Heart right ventricle (tissue), 16 donors: ENCODE measurements at regions not wholly inside any gene's neighbourhood (a gene's known extent, or its start where the extent isn't known, plus 50 kb on each side); places are given as distances from the start of the nearest gene placed in this dataset.

Source experiments
- ATAC-seq, 8 donors: fragments of 200-7000 bp; cut with Tn5 transposase; one replicate each; pipeline ENCODE4 v1.9.1; 2020; ENCODE audit warnings: mild to moderate bottlenecking in 8 of 8, moderate library complexity in 8 of 8, moderate number of reproducible peaks in 1 of 8
- DNase-seq, 2 donors: peaks; one replicate each; pipeline ENCODE4 v3.0.0-alpha.2; 2020
- H3K27ac ChIP-seq, 10 donors: fragments of 200-600 bp; sonication (generic) in 2 of 10; one replicate each; pipeline versions ENCODE4 v1.5.0 to v1.8.0; 2020 to 2022; ENCODE audit warnings: mild to moderate bottlenecking in 3 of 10
- H3K27me3 ChIP-seq, 7 donors: fragments of 200-600 bp; one replicate each; pipeline ENCODE4 v1.8.0; 2021 to 2022; ENCODE audit warnings: mild to moderate bottlenecking in 2 of 7
- H3K36me3 ChIP-seq, 9 donors: fragments of 200-600 bp; sonication (generic) in 1 of 9; one replicate each; pipeline versions ENCODE4 v1.5.0 to v1.8.0; 2020 to 2022; ENCODE audit warnings: mild to moderate bottlenecking in 2 of 9
- H3K4me1 ChIP-seq, 9 donors: fragments of 200-600 bp; sonication (generic) in 1 of 9; one replicate each; pipeline versions ENCODE4 v1.5.0 to v1.8.0; 2020 to 2022; ENCODE audit warnings: mild to moderate bottlenecking in 4 of 9
- H3K4me3 ChIP-seq, 10 donors: fragments of 200-600 bp; sonication (generic) in 2 of 10; one replicate each; pipeline versions ENCODE4 v1.5.0 to v1.8.0; 2020 to 2022; ENCODE audit warnings: mild to moderate bottlenecking in 7 of 10, moderate library complexity in 2 of 10
- H3K9me3 ChIP-seq, 11 donors: fragments of 200-600 bp in 10 of 11; sonication (generic) in 2 of 11; one replicate each; pipeline versions ENCODE4 v1.5.0 to v1.8.0; 2013 to 2022; ENCODE audit warnings: mild to moderate bottlenecking in 2 of 11, control low read depth in 1 of 11, moderate library complexity in 1 of 11
- whole genome bisulfite sequencing, 2 donors: extraction: QIAGEN DNeasy Blood & Tissue Kit; methylation state at CpG; one replicate each; pipeline ENCODE4 v1.1.7; 2013; ENCODE audit warnings: inconsistent platforms in 1 of 2; 5-methylcytosine and 5-hydroxymethylcytosine counted together
- intact Hi-C, 10 donors: fragments of 100-400 bp; cut with DNase I; formaldehyde crosslinking; loops; one replicate each; pipeline versions ENCODE4 v1.11.1 to v1.14.2; 2022
- TF ChIP-seq, protein P1 (sequence below), 9 donors: fragments of 200-600 bp; sonication (generic) in 2 of 9; IDR thresholded peaks; one replicate each; pipeline versions ENCODE4 v1.5.0 to v1.8.0; 2021 to 2022; ENCODE audit warnings: antibody characterized with exemption in 9 of 9, mild to moderate bottlenecking in 5 of 9, moderate library complexity in 1 of 9
- donor health status: Arrhythmogenic right ventricular cardiomyopathy.
- donor health status: ischemic (EF 13 %, LVEDD 7.1; RV severe dilation, severe dysfunction).
- donor health status: healthy with polysubstance abuse.
- donor health status: DM: no; HTN: yes; CAD: no.
- donor health status: DM: no; HTN: no; CAD: no.
- donor health status: ischemic (EF 25% LVEDD 6.9; RV normal size, moderate dysfunction).
- donor health status: ischemic (EF 25% LVEDD 5.7; RV mildly dilated, moderate dysfunction).
- donor health status: healthy.
- donor health status: DM: yes; HTN: yes; CAD: no.
- donor health status: Ischemic cardiomyopathy.
- donor health status: ischemic (EF 35%, LVEDD 5.7; RV mildly dilated, moderate dysfunction).
- donor health status: nonischemic (EF 11% LVEDD 7.7; RV severe dilation, severe dysfunction).
- donor health status: DM: yes; HTN: yes; CAD: no.
- donor health status: PGD.
- donor health status: ischemic (EF 29% LVEDD 5.4; RV normal size, mild dysfunction).
- donor health status: nonischemic (EF 23%, LVEDD 6.1; RV moderate dilation, normal function).

DNA sequence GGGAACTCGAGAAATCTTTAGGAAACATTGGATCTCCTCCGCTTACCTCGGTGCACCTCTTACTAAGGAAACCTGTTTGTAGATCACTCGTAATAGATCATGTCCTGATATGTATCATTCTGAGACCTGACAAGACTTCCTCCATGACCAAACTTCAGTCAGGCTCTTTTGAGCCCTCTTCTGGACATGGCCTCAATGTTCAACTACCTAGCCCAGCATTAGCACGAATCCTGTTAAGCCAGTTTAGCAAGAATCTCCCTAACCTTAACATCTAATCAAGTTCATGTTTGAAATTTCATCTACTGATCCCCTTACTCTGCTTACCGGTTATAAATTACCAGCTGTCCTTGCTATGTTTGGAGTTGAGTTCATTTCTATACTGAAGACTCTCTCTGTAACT is 713.9 kb upstream of the USP15 start:
- WGBS, 2 donors, result 80 to 82% methylated on average over 6 of the region's 6 CpGs
- intact Hi-C loops, result no loop called here
- TF ChIP-seq, protein P1, sequence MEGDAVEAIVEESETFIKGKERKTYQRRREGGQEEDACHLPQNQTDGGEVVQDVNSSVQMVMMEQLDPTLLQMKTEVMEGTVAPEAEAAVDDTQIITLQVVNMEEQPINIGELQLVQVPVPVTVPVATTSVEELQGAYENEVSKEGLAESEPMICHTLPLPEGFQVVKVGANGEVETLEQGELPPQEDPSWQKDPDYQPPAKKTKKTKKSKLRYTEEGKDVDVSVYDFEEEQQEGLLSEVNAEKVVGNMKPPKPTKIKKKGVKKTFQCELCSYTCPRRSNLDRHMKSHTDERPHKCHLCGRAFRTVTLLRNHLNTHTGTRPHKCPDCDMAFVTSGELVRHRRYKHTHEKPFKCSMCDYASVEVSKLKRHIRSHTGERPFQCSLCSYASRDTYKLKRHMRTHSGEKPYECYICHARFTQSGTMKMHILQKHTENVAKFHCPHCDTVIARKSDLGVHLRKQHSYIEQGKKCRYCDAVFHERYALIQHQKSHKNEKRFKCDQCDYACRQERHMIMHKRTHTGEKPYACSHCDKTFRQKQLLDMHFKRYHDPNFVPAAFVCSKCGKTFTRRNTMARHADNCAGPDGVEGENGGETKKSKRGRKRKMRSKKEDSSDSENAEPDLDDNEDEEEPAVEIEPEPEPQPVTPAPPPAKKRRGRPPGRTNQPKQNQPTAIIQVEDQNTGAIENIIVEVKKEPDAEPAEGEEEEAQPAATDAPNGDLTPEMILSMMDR (IDR thresholded peaks at IDR 0.05), result no peak
- Histone ChIP-seq H3K27me3 (no peaks in the 10 kb centered on the region), H3K9me3 (no peaks in the 10 kb centered on the region), H3K36me3 (no peaks in the 10 kb centered on the region), H3K27ac (no peak overlapping the region), H3K4me1 (no peaks in the 10 kb centered on the region), H3K4me3 (no peak overlapping the region)
- ATAC-seq, result no peak
- DNase-seq, result no peak

DNA sequence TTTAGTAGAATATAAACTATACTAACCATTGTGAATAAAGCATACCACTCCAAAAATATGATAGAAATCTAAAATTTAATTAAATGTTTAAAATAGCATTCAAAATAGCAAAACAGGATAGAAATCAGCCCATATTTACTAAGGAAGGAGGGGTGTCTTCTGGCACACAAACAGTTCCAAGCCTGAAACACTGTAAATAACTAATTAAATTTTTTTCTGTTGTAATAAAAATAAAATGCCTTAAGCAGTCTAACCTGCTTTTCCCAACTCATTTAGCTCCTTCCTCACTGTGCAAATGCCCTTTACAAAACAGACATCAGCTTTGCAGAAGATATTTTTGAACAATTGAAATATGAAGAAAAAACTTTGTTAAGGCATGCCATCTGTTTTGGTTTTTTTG is 707.1 kb upstream of the USP15 start:
- ATAC-seq (no peak), DNase-seq (no peak)
- TF ChIP-seq, protein P1 (IDR thresholded peaks at IDR 0.05), result no peak
- intact Hi-C loops, result no loop called here
- peaks cover 0 to 5% (median 0%) of the 10 kb centered on the region in 11 donors for H3K9me3 ChIP-seq
- H3K27ac ChIP-seq, result no peak overlapping the region
- H3K27me3 ChIP-seq, result no peaks in the 10 kb centered on the region
- no peaks in the 10 kb centered on the region for H3K4me1 ChIP-seq
- H3K36me3 ChIP-seq, result no peaks in the 10 kb centered on the region
- H3K4me3 ChIP-seq, result no peak overlapping the region

DNA sequence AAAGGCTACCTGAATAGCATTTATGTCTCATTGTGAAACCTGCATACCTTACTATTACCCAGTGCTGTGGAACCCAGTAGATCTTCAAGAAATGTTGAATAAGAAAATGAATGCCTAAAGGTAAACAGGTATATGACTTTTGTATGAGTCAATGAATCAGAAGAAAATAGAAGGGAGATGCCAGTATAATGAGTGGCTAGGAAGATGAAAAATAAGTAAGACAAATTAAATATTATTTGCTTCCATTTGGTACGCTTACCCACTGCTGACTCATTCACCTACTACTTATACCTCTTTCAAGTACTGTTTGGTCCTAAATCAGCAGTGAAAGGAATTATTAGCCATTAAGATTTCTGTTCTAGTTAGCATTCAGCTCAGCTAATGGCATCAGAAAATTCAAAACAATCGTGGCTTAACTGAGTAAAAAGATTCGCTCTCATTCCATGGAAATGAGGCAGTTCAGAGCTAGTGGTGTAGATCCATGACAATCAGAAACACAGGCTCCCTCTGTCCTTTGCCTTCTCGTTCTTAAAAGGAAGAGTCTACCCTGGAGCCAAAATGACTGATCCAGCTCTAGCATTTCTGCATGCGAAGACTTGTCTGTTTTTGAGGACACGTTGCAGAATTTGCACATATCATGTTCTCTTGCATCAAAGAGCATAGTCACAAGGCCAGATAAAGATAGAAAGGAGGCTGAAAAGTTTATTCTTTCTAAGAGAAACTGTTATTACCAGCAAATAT is 705.8 kb upstream of the USP15 start:
- H3K27me3 ChIP-seq, result no peaks in the 10 kb centered on the region
- H3K36me3 ChIP-seq, result no peaks in the 10 kb centered on the region
- peaks cover 0 to 5% (median 0%) of the 10 kb centered on the region in 11 donors for H3K9me3 ChIP-seq
- no peaks in the 10 kb centered on the region for H3K4me1 ChIP-seq
- no peak overlapping the region for H3K27ac ChIP-seq
- ATAC-seq, result no peak
- H3K4me3 ChIP-seq, result no peak overlapping the region
- TF ChIP-seq, protein P1 (IDR thresholded peaks at IDR 0.05), result no peak
- intact Hi-C loops, result no loop called here
- WGBS, 2 donors, result 76 to 87% methylated on average over 6 of the region's 6 CpGs
- DNase-seq, result no peak

DNA sequence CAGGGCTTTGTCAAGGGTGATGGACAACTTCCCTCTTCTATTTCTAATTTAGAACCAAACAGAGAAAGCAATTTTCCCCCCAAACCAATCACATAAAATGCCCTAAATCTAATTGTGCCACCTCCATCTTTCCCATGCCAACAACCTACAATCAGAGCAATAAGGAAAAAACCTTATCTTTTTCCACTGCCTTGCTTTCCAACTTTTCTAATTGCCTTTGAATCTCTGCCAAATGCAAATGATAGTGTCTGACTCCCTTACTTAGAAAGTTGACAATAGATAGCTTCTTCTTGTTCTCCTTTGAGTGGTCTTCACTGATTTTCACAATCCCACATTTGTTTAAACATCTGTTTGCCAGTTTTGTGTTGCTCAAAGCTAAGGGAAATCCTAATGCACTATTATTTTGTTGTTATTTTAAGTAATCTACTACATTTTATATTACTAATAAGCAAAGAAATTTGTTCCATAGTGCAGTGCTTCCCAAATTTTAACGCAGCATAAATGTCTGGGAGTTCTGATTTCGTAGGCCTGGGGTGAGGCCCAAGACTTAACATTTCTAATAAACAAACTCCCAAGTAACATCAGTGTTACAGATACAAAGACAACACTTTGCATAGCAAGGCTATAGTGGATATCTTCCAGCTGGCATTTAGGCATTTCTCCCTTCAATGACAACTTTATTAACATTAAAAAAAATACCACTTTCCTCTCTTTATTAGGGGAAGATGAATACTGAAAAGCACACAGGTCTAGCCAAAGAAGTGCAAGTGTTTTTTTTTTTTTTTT is 696.3 kb upstream of the USP15 start:
- no peak overlapping the region for H3K4me3 ChIP-seq
- WGBS, 2 donors, result 67 to 69% methylated on average over 2 of the region's 2 CpGs
- H3K27ac ChIP-seq, result no peak overlapping the region
- intact Hi-C loops, result no loop called here
- no peaks in the 10 kb centered on the region for H3K9me3 ChIP-seq
- TF ChIP-seq, protein P1 (IDR thresholded peaks at IDR 0.05), result no peak
- no peak for DNase-seq
- no peaks in the 10 kb centered on the region for H3K36me3 ChIP-seq
- no peaks in the 10 kb centered on the region for H3K27me3 ChIP-seq
- no peak for ATAC-seq
- no peaks in the 10 kb centered on the region for H3K4me1 ChIP-seq
